Hepatocyte (in vitro differentiated cells): ENCODE measurements at regions not wholly inside any gene's neighbourhood (a gene's known extent, or its start where the extent isn't known, plus 50 kb on each side); places are given as distances from the start of the nearest gene placed in this dataset.

Source experiments
- DNase-seq: peaks from one replicate; pipeline ENCODE4 v3.0.0-alpha.2; 2016; ENCODE audit warnings: low spot score
- H2AFZ ChIP-seq: fragments of 200-600 bp; sonication (generic); 2 replicates; pipeline ENCODE4 v1.6.0; 2016; ENCODE audit warnings: antibody characterized with exemption, mild to moderate bottlenecking
- H3K27ac ChIP-seq: fragments of 200-600 bp; sonication (generic); 2 replicates; pipeline ENCODE4 v1.5.1; 2016; ENCODE audit warnings: mild to moderate bottlenecking
- H3K27me3 ChIP-seq: fragments of 200-600 bp; sonication (generic); 2 replicates; pipeline ENCODE4 v1.6.1; 2016
- H3K36me3 ChIP-seq: fragments of 200-600 bp; sonication (generic); replicated peaks from 2 replicates; pipeline ENCODE4 v1.5.1; 2016; ENCODE audit warnings: low read depth; ENCODE audit not compliant: insufficient read depth
- H3K4me1 ChIP-seq: fragments of 200-600 bp; sonication (generic); 2 replicates; pipeline ENCODE4 v1.5.1; 2016; ENCODE audit warnings: mild to moderate bottlenecking, moderate library complexity; ENCODE audit not compliant: insufficient read depth
- H3K4me2 ChIP-seq: fragments of 200-600 bp; sonication (generic); 2 replicates; pipeline ENCODE4 v1.6.0; 2016
- H3K4me3 ChIP-seq: fragments of 200-600 bp; sonication (generic); 2 replicates; pipeline ENCODE4 v1.5.1; 2016; ENCODE audit warnings: mild to moderate bottlenecking
- H3K79me2 ChIP-seq: fragments of 200-600 bp; sonication (generic); 2 replicates; pipeline ENCODE4 v1.6.0; 2017; ENCODE audit warnings: mild to moderate bottlenecking
- H3K9me2 ChIP-seq: fragments of 200-600 bp; sonication (generic); replicated peaks from 2 replicates; pipeline ENCODE4 v1.6.0; 2017; ENCODE audit warnings: mild to moderate bottlenecking; ENCODE audit not compliant: insufficient read depth
- H3K9me3 ChIP-seq: fragments of 200-600 bp; sonication (generic); 2 replicates; pipeline ENCODE4 v1.5.1; 2016; ENCODE audit warnings: low read depth, mild to moderate bottlenecking
- H4K20me1 ChIP-seq: fragments of 200-600 bp; sonication (generic); 2 replicates; pipeline ENCODE4 v1.6.0; 2016; ENCODE audit warnings: mild to moderate bottlenecking; ENCODE audit not compliant: insufficient read depth, poor library complexity, severe bottlenecking
- CTCF ChIP-seq: fragments of 200-600 bp; sonication (generic); IDR thresholded peaks from 2 replicates; pipeline ENCODE4 v1.5.1; 2016; ENCODE audit warnings: antibody characterized with exemption, mild to moderate bottlenecking; ENCODE audit not compliant: poor library complexity
- EZH2 ChIP-seq: fragments of 200-600 bp; sonication (generic); IDR thresholded peaks from 2 replicates; pipeline ENCODE4 v1.6.1; 2016; ENCODE audit warnings: antibody characterized with exemption, mild to moderate bottlenecking, borderline replicate concordance
- EZH2phosphoT487 ChIP-seq: fragments of 200-600 bp; sonication (generic); IDR thresholded peaks from one replicate; pipeline ENCODE4 v1.6.1; 2018; ENCODE audit warnings: antibody characterized with exemption, mild to moderate bottlenecking, low read depth, moderate library complexity; ENCODE audit not compliant: unreplicated experiment, severe bottlenecking
- WGBS: methylation state at CpG from one replicate; pipeline ENCODE4 v1.1.6; 2016; ENCODE audit warnings: low lambda C conversion rate; ENCODE audit errors: missing lambda C conversion rate; 5-methylcytosine and 5-hydroxymethylcytosine counted together

GRCh38 chr4:157988641-157989040 lies 184.2 kb downstream of the GASK1B start:
- no peaks in the 10 kb centered on the region for H3K36me3 ChIP-seq
- peaks cover 3% of the 10 kb centered on the region for H3K9me2 ChIP-seq
- H4K20me1 ChIP-seq: no peaks in the 10 kb centered on the region
- no peaks in the 10 kb centered on the region for H3K79me2 ChIP-seq
- H2AFZ ChIP-seq: no peak overlapping the region
- WGBS: 90% methylated on average over 2 of the region's 2 CpGs
- H3K4me3 ChIP-seq: no peak overlapping the region
- no peaks in the 10 kb centered on the region for H3K9me3 ChIP-seq
- DNase-seq: no peak
- peaks cover 6% of the 10 kb centered on the region for H3K4me1 ChIP-seq
- H3K4me2 ChIP-seq: no peak overlapping the region
- TF ChIP-seq EZH2 (no peak), EZH2phosphoT487 (no peak), CTCF (no peak)
- H3K27me3 ChIP-seq: no peaks in the 10 kb centered on the region
- no peak overlapping the region for H3K27ac ChIP-seq

- no peaks in the 10 kb centered on the region for H4K20me1 ChIP-seq
- 75% methylated on average over 4 of the region's 4 CpGs for WGBS
- DNase-seq: no peak
- H3K4me1 ChIP-seq: no peaks in the 10 kb centered on the region
- no peaks in the 10 kb centered on the region for H3K9me3 ChIP-seq
- H3K4me3 ChIP-seq: no peak overlapping the region
- H3K27ac ChIP-seq: no peak overlapping the region
- peaks cover 3% of the 10 kb centered on the region for H3K9me2 ChIP-seq
- no peaks in the 10 kb centered on the region for H3K79me2 ChIP-seq
- H2AFZ ChIP-seq: no peak overlapping the region
- TF ChIP-seq CTCF (no peak), EZH2 (no peak), EZH2phosphoT487 (no peak)
- no peaks in the 10 kb centered on the region for H3K36me3 ChIP-seq
- no peaks in the 10 kb centered on the region for H3K27me3 ChIP-seq
- H3K4me2 ChIP-seq: no peak overlapping the region
Observed at GRCh38 chr4:157984285-157984911, 188.4 kb downstream of the GASK1B start.

- H3K4me3 ChIP-seq: no peak overlapping the region
- no peak for DNase-seq
- no peaks in the 10 kb centered on the region for H3K9me3 ChIP-seq
- H4K20me1 ChIP-seq: no peaks in the 10 kb centered on the region
- TF ChIP-seq CTCF (no peak), EZH2 (no peak), EZH2phosphoT487 (no peak)
- 88% methylated on average over 6 of the region's 6 CpGs for WGBS
- H3K27me3 ChIP-seq: no peaks in the 10 kb centered on the region
- no peaks in the 10 kb centered on the region for H3K79me2 ChIP-seq
- H3K9me2 ChIP-seq: peaks cover 3% of the 10 kb centered on the region
- no peak overlapping the region for H3K27ac ChIP-seq
- no peak overlapping the region for H3K4me2 ChIP-seq
- no peaks in the 10 kb centered on the region for H3K36me3 ChIP-seq
- H3K4me1 ChIP-seq: no peaks in the 10 kb centered on the region
- H2AFZ ChIP-seq: no peak overlapping the region
Observed at GRCh38 chr4:157983300-157983699, 189.5 kb downstream of the GASK1B start.

- Histone ChIP-seq H3K4me2 (no peak overlapping the region), H3K36me3 (no peaks in the 10 kb centered on the region), H2AFZ (no peak overlapping the region), H3K4me1 (no peaks in the 10 kb centered on the region), H3K9me3 (no peaks in the 10 kb centered on the region), H3K4me3 (no peak overlapping the region), H3K9me2 (no peaks in the 10 kb centered on the region), H3K27me3 (no peaks in the 10 kb centered on the region), H3K79me2 (no peaks in the 10 kb centered on the region), H3K27ac (no peak overlapping the region), H4K20me1 (no peaks in the 10 kb centered on the region)
- no peak for DNase-seq
- no peak for TF ChIP-seq CTCF
- TF ChIP-seq EZH2: no peak
- TF ChIP-seq EZH2phosphoT487: no peak
Observed at GRCh38 chr4:157980158-157980557, 192.7 kb downstream of the GASK1B start.
